ENCODE measurements at regions not wholly inside any gene's neighbourhood (a gene's known extent, or its start where the extent isn't known, plus 50 kb on each side); places are given as distances from the start of the nearest gene placed in this dataset.

DNA sequence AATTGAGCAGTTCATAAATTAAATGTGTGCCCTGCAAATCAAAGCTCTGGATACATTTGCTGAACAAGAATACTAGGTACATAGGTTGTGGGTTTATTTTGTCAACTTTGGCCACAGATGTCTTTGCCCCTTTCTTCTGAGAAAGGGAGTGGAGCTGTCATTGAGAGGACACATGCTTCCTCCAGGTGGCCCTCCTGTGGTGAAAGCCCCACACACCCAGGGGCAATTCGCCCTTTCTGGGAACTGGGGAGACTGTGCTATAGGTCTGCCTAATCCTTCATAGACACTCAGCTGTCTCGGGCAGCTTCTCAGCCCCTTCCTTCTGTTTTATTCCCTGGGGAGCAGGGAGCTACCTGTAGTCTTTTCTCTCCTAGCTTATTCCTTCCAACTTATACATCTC is 605.7 kb upstream of the DPP6 start:
- DNase-seq, result no peak

DNA sequence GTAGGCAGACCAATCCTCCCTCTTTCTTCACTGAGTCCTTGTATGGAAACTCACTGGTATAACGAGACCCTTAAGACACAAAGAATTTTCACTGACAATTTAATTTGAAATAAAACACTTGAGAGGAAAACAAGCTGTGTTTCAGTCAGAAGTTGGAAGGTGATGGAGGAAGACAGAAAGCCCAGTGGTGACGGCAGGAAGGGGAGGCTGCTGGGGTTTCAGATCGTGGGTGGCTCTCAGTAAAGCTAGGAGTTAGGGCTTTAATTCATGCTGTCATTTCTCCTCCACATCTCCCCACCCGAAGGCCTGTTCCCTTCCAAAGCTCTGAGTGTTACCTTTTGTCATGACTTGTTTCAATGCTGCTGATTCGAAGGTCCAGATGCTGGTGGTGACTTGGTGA is 605.2 kb upstream of the DPP6 start:
- peak; percentile 81 for DNase-seq

DNA sequence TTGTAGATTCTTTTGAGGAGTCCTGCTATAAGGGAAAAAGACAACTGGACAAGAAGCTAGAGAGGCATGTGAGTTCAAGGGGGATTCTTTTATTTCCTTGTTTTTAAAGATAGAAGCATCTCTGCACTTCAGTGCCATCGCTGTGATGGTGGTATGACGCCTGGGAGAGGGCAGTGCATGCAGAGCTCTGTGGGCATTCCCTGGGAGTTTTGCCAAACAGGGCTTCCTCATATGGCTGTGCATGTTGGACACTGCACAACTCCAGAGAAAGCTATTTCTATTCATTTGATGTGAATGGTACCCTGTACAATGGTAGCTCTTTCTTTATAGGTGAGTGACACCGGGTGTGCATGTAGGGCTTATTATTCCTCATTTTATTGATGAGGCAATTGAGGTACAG is 599.5 kb upstream of the DPP6 start:
- DNase-seq, result no peak

DNA sequence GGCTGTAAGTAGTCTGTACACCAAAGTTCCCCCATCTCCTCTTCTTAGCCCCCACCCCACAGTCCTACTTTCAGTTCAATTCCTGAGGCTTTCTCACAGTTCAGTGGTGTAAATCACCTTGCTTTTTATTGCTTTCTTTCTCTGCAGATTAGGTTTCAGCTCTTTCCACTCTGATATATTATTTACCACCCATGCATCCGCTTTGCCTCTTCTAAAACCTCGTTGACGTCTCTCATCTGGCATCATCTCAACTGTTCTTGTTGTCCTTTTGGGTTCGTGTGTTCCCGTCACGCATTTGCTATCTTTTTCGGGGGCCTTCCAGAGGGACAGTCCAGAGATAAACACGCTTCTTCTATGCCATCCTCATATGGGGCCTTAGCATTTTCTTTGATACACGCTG is 597.9 kb upstream of the DPP6 start:
- DNase-seq, result peak; percentile 91

DNA sequence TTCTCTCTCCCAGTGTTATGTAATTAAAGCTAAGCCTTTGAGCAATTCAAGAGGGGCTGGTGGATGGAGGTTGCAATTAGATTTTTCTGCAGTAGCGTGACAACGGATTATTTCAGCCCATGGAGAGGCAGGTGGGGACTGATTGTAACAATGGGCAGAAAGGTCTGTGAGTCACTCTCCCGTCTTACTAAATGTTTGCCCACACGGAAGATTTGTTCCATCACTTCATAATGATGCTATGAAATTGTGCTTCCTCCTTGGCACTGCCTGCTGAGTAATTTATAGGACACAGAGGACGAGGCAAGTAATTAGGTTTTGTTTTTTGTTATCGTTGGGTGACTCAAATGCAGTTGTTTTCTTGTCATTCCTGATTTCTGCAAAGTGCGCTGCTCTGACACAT is 594.5 kb upstream of the DPP6 start:
- DNase-seq, result no peak

DNA sequence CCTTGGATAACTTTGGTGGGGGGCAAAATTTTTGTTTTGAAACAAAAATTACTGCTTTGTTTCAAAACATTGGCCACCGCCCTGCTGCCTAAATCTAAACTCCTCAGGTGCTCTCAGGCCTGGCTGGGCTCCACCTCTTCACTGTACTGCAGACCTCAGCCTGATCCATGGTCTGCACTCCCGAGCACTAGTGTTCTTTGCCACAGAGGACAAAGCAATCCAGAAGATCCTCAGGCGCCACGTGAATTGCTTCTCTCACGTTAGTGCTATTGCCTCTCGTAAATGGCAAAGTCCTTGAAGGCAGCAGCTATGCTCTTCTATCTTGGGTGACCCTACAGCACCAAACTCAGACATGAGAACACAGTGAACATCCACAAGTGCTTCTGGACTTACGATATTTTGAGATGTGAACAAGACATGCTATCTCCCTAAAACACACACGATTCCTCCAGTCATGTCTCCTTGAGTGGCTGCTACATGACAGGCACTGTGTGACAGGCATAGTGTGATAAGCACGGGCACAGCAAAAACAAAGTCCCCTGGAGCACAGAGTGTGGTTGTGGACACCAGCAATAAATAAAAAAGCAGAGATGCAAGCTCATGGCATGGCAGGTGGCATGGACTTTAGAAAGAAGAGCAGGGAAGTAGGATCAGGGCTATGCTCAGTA is 582.1 kb upstream of the DPP6 start:
- DNase-seq, result no peak

DNA sequence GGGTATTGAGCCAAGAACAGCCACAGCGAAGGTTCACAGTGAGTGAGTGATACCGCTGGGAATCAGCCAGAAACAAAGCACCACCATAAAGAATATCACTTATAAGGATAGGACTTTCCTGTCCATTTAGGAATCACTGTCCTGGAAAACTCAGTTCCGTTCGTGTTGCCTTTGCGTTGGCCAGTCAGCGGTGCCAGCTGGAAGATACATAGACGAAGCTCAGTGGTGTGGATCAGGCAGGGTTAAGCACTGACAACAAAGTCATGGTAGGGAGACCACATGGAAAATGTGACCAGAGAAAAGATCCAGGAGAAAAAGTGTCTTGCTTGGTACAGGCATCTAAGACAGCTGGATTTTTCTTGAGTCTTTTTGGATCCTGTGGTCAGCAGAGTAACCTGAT is 579.7 kb upstream of the DPP6 start:
- no peak for DNase-seq

DNA sequence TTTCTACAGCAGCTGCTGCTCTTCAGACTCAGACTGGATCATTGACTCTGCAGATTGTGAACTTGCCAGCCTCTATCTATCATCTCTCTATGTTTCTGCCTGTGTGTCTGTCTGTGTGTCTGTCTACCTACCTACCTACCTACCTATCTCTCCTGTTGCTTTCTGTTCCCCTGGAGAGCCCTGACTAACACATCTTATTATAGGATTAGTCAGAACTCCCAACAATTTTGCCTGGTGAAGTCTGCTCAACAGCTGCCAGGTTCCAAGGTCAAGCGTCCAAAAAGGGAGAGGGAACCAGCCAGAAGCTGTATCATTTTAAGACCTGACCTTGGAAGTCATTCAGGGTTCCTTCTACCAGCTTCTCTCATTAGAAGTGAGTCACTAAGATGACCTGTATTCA is 579.0 kb upstream of the DPP6 start:
- DNase-seq, result no peak

DNA sequence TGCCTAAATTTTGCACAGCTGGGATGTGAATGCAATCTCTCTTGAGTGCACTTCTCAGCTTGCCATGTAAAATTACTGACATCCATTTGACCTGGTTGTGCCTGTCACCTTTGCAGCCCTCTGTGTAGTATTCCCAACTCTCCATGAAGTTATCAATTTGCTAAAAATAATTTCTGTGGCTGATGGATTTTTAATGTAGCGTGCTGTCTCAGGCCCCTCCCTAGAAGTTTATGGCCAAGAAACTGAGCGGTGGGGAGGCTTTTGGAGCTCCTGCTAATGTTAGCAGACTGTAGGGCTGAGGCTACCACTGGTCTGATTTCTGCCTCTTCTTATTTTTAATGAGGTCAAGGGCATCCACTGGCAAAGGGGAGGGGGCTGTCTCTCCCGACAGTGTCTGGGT is 577.0 kb upstream of the DPP6 start:
- DNase-seq, result no peak

DNA sequence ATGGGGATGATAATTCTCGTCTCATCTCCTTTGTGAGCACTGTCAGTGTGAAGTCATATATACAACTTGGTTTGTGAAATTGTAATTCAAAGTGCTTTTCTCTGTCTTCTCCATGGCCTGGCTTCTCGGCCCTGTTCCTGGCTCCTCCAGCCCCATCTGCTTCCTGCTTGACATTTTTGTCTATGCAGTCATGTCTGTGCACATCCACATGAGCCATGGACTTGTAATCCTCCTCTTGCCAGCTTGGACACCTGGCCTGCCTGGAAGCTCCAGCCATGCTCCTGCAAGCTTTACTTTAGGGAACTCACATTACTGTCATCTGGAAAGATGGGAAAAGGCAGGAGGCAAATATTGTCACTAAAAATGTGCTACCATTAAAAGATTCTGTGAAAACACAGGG is 576.0 kb upstream of the DPP6 start:
- no peak for DNase-seq

DNA sequence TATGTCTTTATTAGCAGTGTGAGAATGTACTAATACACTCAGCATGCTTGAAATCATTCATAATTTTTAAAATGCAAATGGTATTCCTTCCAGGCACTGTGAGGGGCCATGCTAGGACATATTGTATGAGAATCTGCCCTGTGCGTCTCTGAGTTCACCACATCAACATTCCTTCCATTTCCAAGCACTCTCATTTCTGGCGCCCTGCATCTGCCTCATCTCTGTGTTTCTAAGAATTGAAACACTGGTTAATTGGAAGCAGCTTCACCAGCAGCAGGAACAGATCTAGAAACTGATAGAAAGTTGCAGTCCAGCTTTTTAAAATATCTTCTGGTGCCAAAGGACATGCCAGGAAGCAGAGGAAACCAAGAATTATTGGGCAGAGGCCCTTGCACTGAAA is 555.9 kb upstream of the DPP6 start:
- no peak for DNase-seq

DNA sequence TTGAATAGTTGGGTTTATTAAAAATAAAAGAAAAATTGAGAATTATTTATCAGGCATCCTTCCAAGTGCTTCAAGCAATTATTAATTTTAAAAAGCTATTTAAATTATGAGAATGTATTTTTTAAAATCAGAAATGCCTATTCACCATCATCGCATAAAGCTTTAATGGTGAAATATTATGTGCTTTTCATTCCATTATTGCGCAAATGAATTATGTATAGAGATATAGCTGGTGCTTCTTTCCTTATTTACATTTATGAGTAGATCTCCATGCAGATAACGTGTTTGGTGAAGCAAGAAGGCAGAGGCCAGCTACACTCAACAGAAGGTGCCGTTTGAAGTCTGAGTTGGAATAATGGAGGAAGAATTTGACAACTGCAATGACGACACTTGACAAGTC is 549.1 kb upstream of the DPP6 start:
- DNase-seq, result no peak

DNA sequence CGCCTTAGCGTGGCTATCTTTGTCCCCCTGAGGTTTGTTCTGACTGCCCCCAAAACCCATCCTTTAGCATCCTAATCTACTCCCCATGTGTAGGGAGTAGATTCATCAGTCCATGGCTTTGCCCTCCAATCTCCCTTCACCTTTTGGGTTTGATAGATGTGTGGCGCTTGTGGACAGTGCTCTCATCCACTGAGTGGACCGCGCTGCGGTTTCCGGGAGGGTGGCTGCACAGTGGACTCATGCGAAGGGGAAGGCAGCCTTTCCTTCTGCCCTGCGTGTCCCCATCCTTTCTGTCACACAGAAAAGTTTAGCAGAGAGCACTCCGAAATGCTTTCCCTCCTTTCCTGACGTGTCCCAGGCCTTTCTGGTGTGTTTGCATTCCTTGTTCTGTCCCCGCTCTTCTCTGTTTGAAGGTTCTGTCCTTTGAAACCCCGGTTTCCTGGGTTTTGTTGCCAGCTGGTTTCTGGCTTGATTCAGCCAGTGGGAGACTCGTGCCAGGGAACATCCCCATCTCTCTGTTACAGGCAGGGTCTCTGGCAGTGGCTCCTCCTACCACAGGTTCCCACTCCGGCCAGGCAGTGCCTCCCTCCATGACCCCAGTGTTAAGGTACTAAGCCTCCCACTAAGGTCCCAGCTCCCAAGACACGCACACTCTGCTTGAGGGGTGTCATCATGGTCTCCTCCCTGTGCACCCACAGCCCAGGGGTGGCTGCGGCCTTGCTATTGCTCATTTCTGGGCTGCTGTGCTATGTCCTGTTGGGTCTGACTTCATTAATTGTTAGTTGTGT is 547.7 kb upstream of the DPP6 start:
- DNase-seq, result no peak

DNA sequence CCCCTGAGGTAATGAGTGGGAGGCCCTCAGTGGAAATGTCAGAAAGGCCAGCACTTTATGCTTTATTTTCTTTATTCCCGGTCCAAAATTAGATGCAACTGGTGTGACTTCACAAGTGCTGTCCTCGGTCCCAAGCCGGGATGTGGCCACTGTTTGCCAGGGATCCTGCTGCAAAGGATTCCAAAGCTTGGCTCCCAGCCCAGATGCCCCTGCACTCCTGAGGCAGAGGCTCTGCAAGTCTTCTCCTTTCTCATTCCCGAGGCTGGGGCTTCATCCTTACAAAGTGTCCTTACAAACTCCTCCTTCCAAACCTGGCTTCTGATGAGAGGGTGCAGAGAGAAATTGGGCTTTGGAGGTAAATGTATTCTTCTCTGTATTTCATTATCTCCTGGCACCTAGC is 544.3 kb upstream of the DPP6 start:
- no peak for DNase-seq

DNA sequence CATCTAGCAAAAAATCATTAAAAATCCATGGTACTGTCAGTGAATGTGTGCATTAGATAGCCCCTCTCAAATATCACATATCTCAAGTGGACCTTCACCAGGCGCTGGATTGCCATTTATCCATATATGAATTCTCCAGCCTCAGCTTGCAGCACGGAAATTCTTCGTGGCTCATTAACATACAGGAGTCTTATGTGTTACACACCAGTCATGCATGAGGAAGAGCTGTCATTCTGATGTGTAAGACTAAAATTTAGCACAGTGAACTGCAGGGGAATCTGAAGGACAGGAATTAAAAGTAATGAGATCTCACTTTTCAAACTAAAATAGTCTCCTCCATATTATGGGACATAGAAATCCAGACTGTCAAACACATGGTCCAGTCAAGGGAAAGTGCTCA is 542.4 kb upstream of the DPP6 start:
- DNase-seq, result no peak

DNA sequence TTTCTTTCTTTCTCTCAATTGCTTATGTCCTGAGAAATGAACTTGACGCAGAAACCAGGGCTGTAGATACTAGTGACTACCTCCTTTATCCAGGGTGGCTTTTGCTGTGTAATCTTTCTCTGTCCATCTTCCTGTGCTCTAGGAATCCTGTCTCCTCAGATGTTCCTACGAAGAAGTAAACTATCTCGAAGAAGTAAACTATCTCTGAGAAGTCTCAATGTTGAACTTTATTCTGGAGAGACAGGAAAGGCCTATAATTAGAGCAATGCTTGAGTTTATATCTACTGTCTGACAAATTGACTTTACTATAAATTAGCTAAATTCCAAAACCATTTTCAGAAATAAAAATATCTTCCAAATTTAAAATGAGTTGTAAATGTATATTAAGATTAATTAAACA is 541.5 kb upstream of the DPP6 start:
- DNase-seq, result no peak

DNA sequence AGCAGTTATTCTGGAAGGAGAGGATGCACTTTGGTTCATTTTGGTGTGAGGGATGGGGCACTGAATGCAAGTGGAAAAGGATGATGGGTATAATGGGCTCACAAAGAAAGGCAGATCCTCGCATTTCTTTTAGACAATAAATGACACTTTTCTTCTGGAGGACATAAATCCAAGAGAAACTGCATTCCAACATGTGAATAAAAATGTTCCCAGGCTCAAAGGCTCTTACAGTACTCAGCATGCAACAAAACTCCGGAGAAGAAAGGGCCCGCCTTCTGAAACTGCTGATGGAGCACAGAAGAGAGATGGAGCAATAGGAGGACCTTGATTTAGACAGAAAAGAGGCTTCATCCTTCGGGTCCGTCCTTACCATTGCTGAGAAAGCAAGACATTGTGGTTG is 538.2 kb upstream of the DPP6 start:
- DNase-seq, result no peak

DNA sequence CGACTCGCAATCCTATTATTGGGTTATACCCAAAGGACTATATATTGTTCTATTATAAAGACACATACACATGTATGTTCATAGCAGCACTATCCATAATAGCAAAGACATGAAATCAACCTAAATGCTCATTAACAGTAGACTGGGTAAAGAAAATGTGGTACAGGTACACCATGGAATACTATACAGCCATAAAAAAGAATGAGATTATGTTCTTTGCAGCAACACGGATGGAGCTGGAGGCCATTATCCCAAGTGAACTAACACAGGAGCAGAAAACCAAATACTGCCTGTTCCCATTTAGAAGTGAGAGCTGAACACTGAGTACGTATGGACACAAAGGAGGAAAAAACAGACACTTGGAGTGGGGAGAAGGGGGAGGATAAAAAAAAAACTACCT is 536.8 kb upstream of the DPP6 start:
- no peak for DNase-seq

DNA sequence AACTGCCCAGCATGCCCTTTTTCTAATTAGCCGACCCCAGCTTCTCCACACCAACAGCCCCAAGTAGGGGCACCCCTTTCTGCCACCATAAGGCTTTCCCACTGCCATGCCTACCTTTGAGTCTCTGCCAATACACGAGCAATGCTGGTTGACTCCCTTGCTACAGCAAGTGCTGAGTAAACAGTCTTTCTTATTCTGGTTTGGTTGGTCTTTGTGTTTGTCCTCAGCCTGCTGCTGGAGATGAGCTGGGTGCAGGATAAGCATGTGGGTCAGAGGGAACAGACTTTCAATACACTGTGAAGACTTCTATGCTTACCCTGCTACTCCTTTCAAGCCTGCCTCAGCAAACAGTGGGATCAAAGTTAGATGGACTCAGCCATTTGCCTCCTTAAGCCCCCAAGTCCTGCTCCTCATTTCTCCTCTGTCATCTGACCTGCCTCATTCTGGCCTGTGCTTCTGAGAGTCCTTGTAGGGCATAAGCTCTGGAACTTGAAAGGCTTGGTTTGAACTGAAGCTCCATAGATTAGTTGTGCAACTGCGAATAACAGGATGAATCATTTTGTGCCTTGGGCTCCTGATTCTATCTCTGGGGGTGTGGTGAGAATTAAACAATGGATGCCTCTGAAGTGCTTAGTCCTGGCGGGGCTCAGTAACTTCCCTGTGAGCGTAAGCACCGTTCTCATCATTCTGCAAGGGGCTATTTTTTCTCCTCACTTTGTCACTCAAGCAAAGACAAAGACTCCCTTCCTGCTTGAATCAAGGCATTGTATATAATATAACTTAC is 533.8 kb upstream of the DPP6 start:
- DNase-seq, result no peak

DNA sequence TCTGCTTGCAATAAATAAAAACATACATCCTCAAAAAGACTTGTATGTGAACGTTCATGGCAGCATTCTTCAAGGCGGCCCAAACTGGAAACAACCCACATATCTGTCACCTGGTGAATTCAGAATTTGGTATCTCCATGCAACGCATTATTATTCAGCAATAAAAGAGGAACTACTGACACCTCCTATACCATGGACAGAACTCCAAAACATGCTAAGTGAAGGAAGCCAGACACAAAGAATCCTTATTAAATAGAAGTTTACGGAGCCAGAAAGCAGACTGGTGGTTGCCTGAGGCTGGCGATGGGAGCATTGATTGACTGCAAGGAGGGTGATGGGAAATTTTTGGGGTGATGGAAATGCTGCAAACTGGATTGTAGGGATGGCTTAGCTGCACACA is 530.8 kb upstream of the DPP6 start:
- no peak for DNase-seq

DNA sequence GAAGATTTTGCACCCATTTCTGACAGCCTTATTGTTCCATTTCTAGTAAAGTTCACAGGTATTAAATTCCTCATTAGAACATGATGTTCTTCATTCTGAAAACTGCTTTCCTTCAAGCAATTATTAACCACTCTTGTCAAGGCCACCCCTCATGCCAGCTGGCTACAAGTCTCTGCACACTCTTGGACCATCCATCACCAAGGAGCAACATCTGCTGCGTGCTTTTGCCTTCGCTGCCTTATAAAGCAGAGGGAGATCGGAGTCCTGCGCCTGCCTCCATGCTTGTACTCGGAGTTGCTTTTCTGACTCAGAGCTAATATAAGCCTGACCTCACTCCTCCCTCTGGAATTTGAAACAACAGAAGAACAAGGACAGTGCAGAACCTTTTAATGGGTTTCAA is 529.9 kb upstream of the DPP6 start:
- DNase-seq, result no peak

DNA sequence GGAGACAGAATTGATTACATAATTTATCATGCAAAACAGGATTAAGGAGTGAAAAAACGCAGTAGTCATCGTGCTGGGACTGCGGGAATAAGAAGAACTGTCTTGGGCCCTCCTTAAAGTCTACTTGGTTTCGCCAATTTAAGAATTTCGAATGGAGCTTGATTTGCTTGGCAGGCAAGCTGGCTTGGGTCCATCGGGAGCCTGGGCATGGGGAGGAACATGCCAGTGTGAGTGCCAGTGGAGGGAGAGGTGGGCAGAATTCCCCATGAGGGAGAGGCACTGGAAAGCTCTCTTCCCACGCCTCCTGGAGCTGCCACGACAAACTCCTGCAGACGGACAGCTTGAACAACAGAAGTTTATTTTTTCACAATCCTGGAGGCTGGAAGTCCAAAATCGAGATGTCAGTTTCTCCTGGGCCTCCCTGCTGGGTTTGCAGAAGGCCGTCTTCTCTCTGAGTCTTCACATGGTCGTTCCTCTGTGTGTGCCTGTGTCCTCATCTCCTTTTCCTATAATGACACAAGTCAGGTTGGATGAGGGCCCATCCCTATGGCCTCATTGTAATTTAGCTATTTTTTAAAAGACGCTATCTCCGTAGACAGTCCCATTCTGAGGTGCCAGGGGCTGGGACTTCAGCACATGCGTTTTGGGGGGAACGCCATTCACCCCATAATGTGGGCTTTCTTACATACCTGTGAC is 528.7 kb upstream of the DPP6 start:
- DNase-seq, result no peak
